GM19438 (cell line): ENCODE measurements at regions not wholly inside any gene's neighbourhood (a gene's known extent, or its start where the extent isn't known, plus 50 kb on each side); places are given as distances from the start of the nearest gene placed in this dataset.
"Not testable (repeated sequence)": the region's sequence is repeated elsewhere in the genome, so short reads cannot be mapped to it uniquely, and the experiment has no call there.

ENCODE experiments used
- ATAC-seq: cut with Tn5 transposase; IDR thresholded peaks from one replicate; pipeline ENCODE4 v1.9.1; 2021; ENCODE audit warnings: low read depth; ENCODE audit not compliant: unreplicated experiment

- no peak for ATAC-seq
These were observed 800.1 kb downstream of the SATB2 start for GRCh38 chr2:198657512-198658121.

GRCh38 chr2:198656869-198657268 lies 800.9 kb downstream of the SATB2 start:
- ATAC-seq, result no peak

- ATAC-seq, result no peak
These were observed 803.1 kb downstream of the SATB2 start for GRCh38 chr2:198654646-198655045.

GRCh38 chr2:198653311-198653710 lies 804.4 kb downstream of the SATB2 start:
- no peak for ATAC-seq

GRCh38 chr2:198652461-198652860 lies 805.3 kb downstream of the SATB2 start:
- ATAC-seq, result no peak

- no peak for ATAC-seq
These were observed 811.9 kb downstream of the SATB2 start for GRCh38 chr2:198645816-198646215.

GRCh38 chr2:198641161-198641560 lies 816.6 kb downstream of the SATB2 start:
- ATAC-seq, result no peak

- ATAC-seq, result no peak
These were observed 817.3 kb downstream of the SATB2 start for GRCh38 chr2:198640463-198640862.

- no peak for ATAC-seq
These were observed 818.2 kb downstream of the SATB2 start for GRCh38 chr2:198639580-198639979.

GRCh38 chr2:198638577-198638976 lies 819.2 kb downstream of the SATB2 start:
- no peak for ATAC-seq

GRCh38 chr2:198630384-198630783 lies 826.0 kb downstream of the PLCL1 start:
- ATAC-seq, result no peak

GRCh38 chr2:198628596-198628995 lies 824.2 kb downstream of the PLCL1 start:
- ATAC-seq, result no peak

GRCh38 chr2:198622986-198623730 lies 818.8 kb downstream of the PLCL1 start:
- no peak for ATAC-seq

GRCh38 chr2:198615972-198616371 lies 811.6 kb downstream of the PLCL1 start:
- no peak for ATAC-seq

- ATAC-seq, result no peak
These were observed 806.8 kb downstream of the PLCL1 start for GRCh38 chr2:198611201-198611600.

- no peak for ATAC-seq
These were observed 800.2 kb downstream of the PLCL1 start for GRCh38 chr2:198604599-198604998.

- ATAC-seq, result not testable (repeated sequence)
These were observed 798.6 kb downstream of the PLCL1 start for GRCh38 chr2:198602986-198603385.

GRCh38 chr2:198597648-198598047 lies 793.3 kb downstream of the PLCL1 start:
- no peak for ATAC-seq

- ATAC-seq, result no peak
These were observed 792.6 kb downstream of the PLCL1 start for GRCh38 chr2:198596985-198597384.

GRCh38 chr2:198595721-198596120 lies 791.3 kb downstream of the PLCL1 start:
- ATAC-seq, result no peak

- no peak for ATAC-seq
These were observed 787.2 kb downstream of the PLCL1 start for GRCh38 chr2:198591586-198591985.

GRCh38 chr2:198587741-198588140 lies 783.3 kb downstream of the PLCL1 start:
- ATAC-seq, result no peak
